Effector memory CD8-positive, alpha-beta T cell (primary cell): ENCODE measurements at regions not wholly inside any gene's neighbourhood (a gene's known extent, or its start where the extent isn't known, plus 50 kb on each side); places are given as distances from the start of the nearest gene placed in this dataset.

Source experiments
- ATAC-seq: fragments of 150-1000 bp; cut with Tn5 transposase; replicated peaks from 2 replicates; pipeline ENCODE4 v1.10.0; 2021; ENCODE audit warnings: mild to moderate bottlenecking, moderate library complexity
- DNase-seq, 3 experiments: peaks; one replicate each; pipeline ENCODE4 v3.0.0; 2021
- H3K27ac Mint-ChIP-seq, 2 donors: one replicate each; pipeline ENCODE4 v1.8.0; 2022; ENCODE audit warnings: mild to moderate bottlenecking in 2 of 2, mixed read lengths in 2 of 2, moderate library complexity in 2 of 2
- H3K27me3 Mint-ChIP-seq, 2 donors: one replicate each; pipeline ENCODE4 v1.8.0; 2022; ENCODE audit warnings: mixed read lengths in 2 of 2
- H3K36me3 Mint-ChIP-seq: one replicate; pipeline ENCODE4 v1.8.0; 2022; ENCODE audit warnings: mild to moderate bottlenecking, moderate library complexity, mixed read lengths; ENCODE audit not compliant: insufficient read depth
- H3K4me1 Mint-ChIP-seq, 2 donors: one replicate each; pipeline ENCODE4 v1.8.0; 2022; ENCODE audit warnings: low read depth in 2 of 2, mixed read lengths in 2 of 2
- H3K4me3 Mint-ChIP-seq, 2 donors: one replicate each; pipeline ENCODE4 v1.8.0; 2022; ENCODE audit warnings: mild to moderate bottlenecking in 2 of 2, mixed read lengths in 2 of 2, moderate library complexity in 2 of 2
- H3K9me3 Mint-ChIP-seq, 2 donors: one replicate each; pipeline ENCODE4 v1.8.0; 2022; ENCODE audit warnings: mixed read lengths in 2 of 2

GRCh38 chr21:45351526-45352275, 53.3 kb upstream of the COL18A1 start:
- DNase-seq: no peak
- Mint-ChIP-seq H3K9me3 (no peaks in the 10 kb centered on the region), H3K4me1 (peaks cover 8 to 10% of the 10 kb centered on the region in 2 donors), H3K36me3 (peaks cover 4% of the 10 kb centered on the region), H3K4me3 (no peak overlapping the region), H3K27ac (no peak overlapping the region), H3K27me3 (peaks cover 26 to 46% of the 10 kb centered on the region in 2 donors)
- no peak for ATAC-seq

GRCh38 chr21:45352621-45353139, 52.3 kb upstream of the COL18A1 start:
- peaks cover 4% of the 10 kb centered on the region for H3K36me3 Mint-ChIP-seq
- no peaks in the 10 kb centered on the region for H3K9me3 Mint-ChIP-seq
- peaks cover 33 to 55% of the 10 kb centered on the region in 2 donors for H3K27me3 Mint-ChIP-seq
- H3K4me3 Mint-ChIP-seq: no peak overlapping the region
- ATAC-seq: no peak
- H3K4me1 Mint-ChIP-seq: peaks cover 8 to 10% of the 10 kb centered on the region in 2 donors
- no peak for DNase-seq
- no peak overlapping the region for H3K27ac Mint-ChIP-seq

DNA sequence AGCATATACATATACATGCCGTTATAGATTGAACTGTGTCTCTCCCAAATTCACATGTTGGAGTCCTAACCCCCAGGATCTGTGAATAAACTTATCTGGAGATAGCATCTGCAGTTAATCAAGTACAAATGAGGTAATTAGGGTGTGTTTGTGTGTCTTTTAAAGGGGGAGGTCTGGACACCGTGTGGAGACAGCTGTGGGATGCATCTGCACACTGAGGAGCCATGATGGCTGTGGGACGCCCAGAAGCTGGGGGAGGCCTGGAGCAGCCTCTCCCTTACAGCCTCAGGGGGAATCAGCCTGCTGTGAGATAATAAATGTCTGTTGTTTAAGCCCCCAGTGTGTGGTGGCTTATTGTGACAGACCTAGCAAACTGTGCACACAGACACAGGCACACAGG, 51.8 kb upstream of the COL18A1 start:
- peaks cover 8 to 10% of the 10 kb centered on the region in 2 donors for H3K4me1 Mint-ChIP-seq
- H3K4me3 Mint-ChIP-seq: no peak overlapping the region
- peaks cover 29 to 55% of the 10 kb centered on the region in 2 donors for H3K27me3 Mint-ChIP-seq
- ATAC-seq (no peak), DNase-seq (no peak)
- H3K9me3 Mint-ChIP-seq: no peaks in the 10 kb centered on the region
- H3K27ac Mint-ChIP-seq: no peak overlapping the region
- H3K36me3 Mint-ChIP-seq: peaks cover 4% of the 10 kb centered on the region

DNA sequence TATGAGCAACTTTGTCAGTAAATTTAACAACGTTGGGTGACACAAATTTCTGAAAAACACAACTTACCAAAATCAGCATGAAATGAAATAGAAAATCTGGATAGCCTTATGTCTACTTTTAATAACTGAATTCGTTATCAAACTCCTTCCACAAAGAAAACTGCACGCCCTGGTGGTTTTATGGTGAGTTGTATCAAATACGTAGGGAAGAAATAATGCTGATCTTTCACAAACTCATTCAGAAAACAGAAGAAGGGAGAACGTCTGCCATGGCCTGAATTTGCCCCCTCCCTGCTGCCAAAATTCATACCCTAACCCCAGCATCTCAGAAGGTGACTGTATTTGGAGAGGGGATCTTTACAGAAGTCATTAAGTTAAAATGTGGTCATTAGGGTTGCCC, 50.0 kb upstream of the COL18A1 start:
- Mint-ChIP-seq H3K27me3 (peaks cover 33 to 64% of the 10 kb centered on the region in 2 donors), H3K4me3 (no peak overlapping the region), H3K36me3 (peaks cover 4% of the 10 kb centered on the region), H3K4me1 (peaks cover 8 to 10% of the 10 kb centered on the region in 2 donors), H3K9me3 (no peaks in the 10 kb centered on the region), H3K27ac (no peak overlapping the region)
- DNase-seq: no peak
- no peak for ATAC-seq
